Panc1 (cell line): ENCODE measurements at regions not wholly inside any gene's neighbourhood (a gene's known extent, or its start where the extent isn't known, plus 50 kb on each side); places are given as distances from the start of the nearest gene placed in this dataset.
"Not testable (repeated sequence)": the region's sequence is repeated elsewhere in the genome, so short reads cannot be mapped to it uniquely, and the experiment has no call there.

ENCODE experiments used
- ATAC-seq: fragments of 200-7000 bp; cut with Tn5 transposase; 2 replicates; pipeline ENCODE4 v1.9.1; 2020; ENCODE audit warnings: mild to moderate bottlenecking, moderate library complexity
- BruUV-seq: library from RNA; stranded (reverse); fragments of 400-500 nt; replicated peaks from 2 replicates; lab custom pipeline; 2021; lab: Mats Ljungman, UMichigan
- CTCF ChIA-PET: fragments of 300-600 bp; sonication (Branson Sonifier 250); formaldehyde crosslinking; loops from one replicate; lab custom pipeline; 2022; ENCODE audit warnings: antibody characterized with exemption; lab: Charles Lee
- POLR2A ChIA-PET: fragments of 300-600 bp; sonication (Branson Sonifier 250); formaldehyde crosslinking; loops from one replicate; lab custom pipeline; 2022; ENCODE audit warnings: antibody characterized with exemption; lab: Charles Lee
- DNase-seq: peaks from one replicate; pipeline ENCODE4 v3.0.0-alpha.2; 2010; ENCODE audit warnings: low read depth, low spot score
- H3K27ac ChIP-seq: 2 replicates; pipeline ENCODE4 v1.5.1; 2011; ENCODE audit warnings: mild to moderate bottlenecking, low read length, inconsistent platforms
- H3K27me3 ChIP-seq: fragments of 200-500 bp; sonication (Bioruptor generic); 2 replicates; pipeline ENCODE4 v1.6.0; 2014; ENCODE audit warnings: low read length, inconsistent platforms; ENCODE audit not compliant: control insufficient read depth, insufficient read depth
- H3K36me3 ChIP-seq: fragments of 200-500 bp; sonication (Bioruptor generic); 2 replicates; pipeline ENCODE4 v1.5.1; 2014; ENCODE audit warnings: inconsistent platforms, mild to moderate bottlenecking, low read length, moderate library complexity; ENCODE audit not compliant: control insufficient read depth, insufficient read depth
- H3K4me1 ChIP-seq: 2 replicates; pipeline ENCODE4 v1.5.1; 2011; ENCODE audit warnings: inconsistent platforms, mild to moderate bottlenecking, low read length, moderate library complexity; ENCODE audit not compliant: control insufficient read depth, insufficient read depth
- H3K4me3 ChIP-seq, 2 experiments: 2 replicates each; pipeline ENCODE4 v1.5.1; 2011 to 2012; ENCODE audit warnings: low read depth in 2 of 2, low read length in 2 of 2, mild to moderate bottlenecking in 2 of 2, inconsistent platforms in 1 of 2, moderate library complexity in 1 of 2
- H3K9me3 ChIP-seq: fragments of 200-500 bp; sonication (Bioruptor generic); 2 replicates; pipeline ENCODE4 v1.5.1; 2014; ENCODE audit warnings: low read depth, mild to moderate bottlenecking, inconsistent platforms, low read length, moderate library complexity; ENCODE audit not compliant: control insufficient read depth, insufficient read depth
- POLR2AphosphoS5 ChIP-seq: IDR thresholded peaks from 2 replicates; pipeline ENCODE4 v1.6.1; 2012; ENCODE audit warnings: mild to moderate bottlenecking, low read depth, low read length, moderate library complexity
- SIN3A ChIP-seq: IDR thresholded peaks from 2 replicates; pipeline ENCODE4 v1.6.1; 2012; ENCODE audit warnings: low read depth, mild to moderate bottlenecking, low read length, moderate library complexity, borderline replicate concordance; ENCODE audit not compliant: insufficient read depth
- TCF7L2 ChIP-seq: IDR thresholded peaks from 2 replicates; pipeline ENCODE4 v1.6.1; 2011; ENCODE audit warnings: mild to moderate bottlenecking, low read depth, low read length, inconsistent platforms
- in situ Hi-C: cut with HindIII; loops from 2 replicates; pipeline ENCODE4 v1.10.0; 2016; ENCODE audit warnings: low sequenced_read_pairs, low pct_unique_long_range_greater_than_20kb
- intact Hi-C: fragments of 100-400 bp; cut with micrococcal nuclease; formaldehyde crosslinking; loops from one replicate; pipeline ENCODE4 v1.10.0; 2022; ENCODE audit not compliant: unreplicated experiment
- TF ChIP-seq, protein P1 (sequence below), 2 experiments: IDR thresholded peaks; 2 replicates each; pipeline ENCODE4 v1.6.1; 2011 to 2012; ENCODE audit warnings: low read depth in 2 of 2, control low read depth in 1 of 2, low read length in 1 of 2, mild to moderate bottlenecking in 1 of 2, moderate library complexity in 1 of 2; ENCODE audit not compliant: insufficient read depth in 1 of 2
- TF ChIP-seq, protein P2 (sequence below): fragments of 450-650 bp; IDR thresholded peaks from 2 replicates; pipeline ENCODE4 v1.5.1; 2017; ENCODE audit warnings: mild to moderate bottlenecking

- H3K4me3 ChIP-seq, DNase-seq, ATAC-seq, in situ Hi-C loops, H3K4me1 ChIP-seq, H3K9me3 ChIP-seq, H3K36me3 ChIP-seq, BruUV-seq, POLR2A ChIA-PET, H3K27ac ChIP-seq, intact Hi-C loops, H3K27me3 ChIP-seq, CTCF ChIA-PET: not testable (repeated sequence)
Measured at GRCh38 chr2:134040626-134041172, 213.2 kb upstream of the MGAT5 start.

GRCh38 chr2:134041877-134042276 is 212.0 kb upstream of the MGAT5 start:
- CTCF ChIA-PET: no interaction called here
- in situ Hi-C loops (no loop called here), intact Hi-C loops (no loop called here)
- no TSS peak for BruUV-seq
- no peaks in the 10 kb centered on the region for H3K4me1 ChIP-seq
- POLR2A ChIA-PET: no interaction called here
- no peak overlapping the region for H3K27ac ChIP-seq
- H3K36me3 ChIP-seq: no peaks in the 10 kb centered on the region
- H3K27me3 ChIP-seq: no peaks in the 10 kb centered on the region
- TF ChIP-seq POLR2AphosphoS5 (no peak), SIN3A (no peak), TCF7L2 (no peak)
- TF ChIP-seq, protein P1, sequence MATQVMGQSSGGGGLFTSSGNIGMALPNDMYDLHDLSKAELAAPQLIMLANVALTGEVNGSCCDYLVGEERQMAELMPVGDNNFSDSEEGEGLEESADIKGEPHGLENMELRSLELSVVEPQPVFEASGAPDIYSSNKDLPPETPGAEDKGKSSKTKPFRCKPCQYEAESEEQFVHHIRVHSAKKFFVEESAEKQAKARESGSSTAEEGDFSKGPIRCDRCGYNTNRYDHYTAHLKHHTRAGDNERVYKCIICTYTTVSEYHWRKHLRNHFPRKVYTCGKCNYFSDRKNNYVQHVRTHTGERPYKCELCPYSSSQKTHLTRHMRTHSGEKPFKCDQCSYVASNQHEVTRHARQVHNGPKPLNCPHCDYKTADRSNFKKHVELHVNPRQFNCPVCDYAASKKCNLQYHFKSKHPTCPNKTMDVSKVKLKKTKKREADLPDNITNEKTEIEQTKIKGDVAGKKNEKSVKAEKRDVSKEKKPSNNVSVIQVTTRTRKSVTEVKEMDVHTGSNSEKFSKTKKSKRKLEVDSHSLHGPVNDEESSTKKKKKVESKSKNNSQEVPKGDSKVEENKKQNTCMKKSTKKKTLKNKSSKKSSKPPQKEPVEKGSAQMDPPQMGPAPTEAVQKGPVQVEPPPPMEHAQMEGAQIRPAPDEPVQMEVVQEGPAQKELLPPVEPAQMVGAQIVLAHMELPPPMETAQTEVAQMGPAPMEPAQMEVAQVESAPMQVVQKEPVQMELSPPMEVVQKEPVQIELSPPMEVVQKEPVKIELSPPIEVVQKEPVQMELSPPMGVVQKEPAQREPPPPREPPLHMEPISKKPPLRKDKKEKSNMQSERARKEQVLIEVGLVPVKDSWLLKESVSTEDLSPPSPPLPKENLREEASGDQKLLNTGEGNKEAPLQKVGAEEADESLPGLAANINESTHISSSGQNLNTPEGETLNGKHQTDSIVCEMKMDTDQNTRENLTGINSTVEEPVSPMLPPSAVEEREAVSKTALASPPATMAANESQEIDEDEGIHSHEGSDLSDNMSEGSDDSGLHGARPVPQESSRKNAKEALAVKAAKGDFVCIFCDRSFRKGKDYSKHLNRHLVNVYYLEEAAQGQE (IDR thresholded peaks at IDR 0.05; ENCODE audit: insufficient read depth in 1 of 2, low read depth in 2 of 2, low read length in 1 of 2): no peak
- TF ChIP-seq, protein P2, sequence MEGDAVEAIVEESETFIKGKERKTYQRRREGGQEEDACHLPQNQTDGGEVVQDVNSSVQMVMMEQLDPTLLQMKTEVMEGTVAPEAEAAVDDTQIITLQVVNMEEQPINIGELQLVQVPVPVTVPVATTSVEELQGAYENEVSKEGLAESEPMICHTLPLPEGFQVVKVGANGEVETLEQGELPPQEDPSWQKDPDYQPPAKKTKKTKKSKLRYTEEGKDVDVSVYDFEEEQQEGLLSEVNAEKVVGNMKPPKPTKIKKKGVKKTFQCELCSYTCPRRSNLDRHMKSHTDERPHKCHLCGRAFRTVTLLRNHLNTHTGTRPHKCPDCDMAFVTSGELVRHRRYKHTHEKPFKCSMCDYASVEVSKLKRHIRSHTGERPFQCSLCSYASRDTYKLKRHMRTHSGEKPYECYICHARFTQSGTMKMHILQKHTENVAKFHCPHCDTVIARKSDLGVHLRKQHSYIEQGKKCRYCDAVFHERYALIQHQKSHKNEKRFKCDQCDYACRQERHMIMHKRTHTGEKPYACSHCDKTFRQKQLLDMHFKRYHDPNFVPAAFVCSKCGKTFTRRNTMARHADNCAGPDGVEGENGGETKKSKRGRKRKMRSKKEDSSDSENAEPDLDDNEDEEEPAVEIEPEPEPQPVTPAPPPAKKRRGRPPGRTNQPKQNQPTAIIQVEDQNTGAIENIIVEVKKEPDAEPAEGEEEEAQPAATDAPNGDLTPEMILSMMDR: no peak
- no peak overlapping the region for H3K4me3 ChIP-seq
- DNase-seq (no peak), ATAC-seq (no peak)
- H3K9me3 ChIP-seq: no peaks in the 10 kb centered on the region

DNA sequence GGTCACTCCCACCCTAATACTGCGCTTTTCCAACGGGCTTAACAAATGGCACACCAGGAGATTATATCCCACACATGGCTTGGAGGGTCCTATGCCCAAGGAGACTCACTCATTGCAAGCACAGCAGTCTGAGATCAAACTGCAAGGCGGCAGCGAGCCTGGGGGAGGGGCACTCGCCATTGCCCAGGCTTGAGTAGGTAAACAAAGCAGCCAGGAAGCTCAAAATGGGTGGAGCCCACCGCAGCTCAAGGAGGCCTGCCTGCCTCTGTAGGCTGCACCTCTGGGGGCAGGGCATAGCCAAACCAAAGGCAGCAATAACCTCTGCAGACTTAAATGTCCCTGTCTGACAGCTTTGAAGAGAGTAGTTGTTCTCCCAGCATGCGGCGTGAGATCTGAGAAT is 210.8 kb upstream of the MGAT5 start:
- in situ Hi-C loops, DNase-seq, CTCF ChIA-PET, ATAC-seq, intact Hi-C loops, H3K27ac ChIP-seq, H3K36me3 ChIP-seq, H3K4me1 ChIP-seq, H3K9me3 ChIP-seq, POLR2A ChIA-PET, H3K4me3 ChIP-seq, H3K27me3 ChIP-seq, BruUV-seq: not testable (repeated sequence)
